NT2/D1 (cell line): ENCODE measurements at regions not wholly inside any gene's neighbourhood (a gene's known extent, or its start where the extent isn't known, plus 50 kb on each side); places are given as distances from the start of the nearest gene placed in this dataset.

Experiments used
- SUZ12 ChIP-seq: IDR thresholded peaks from 2 replicates; pipeline ENCODE4 v1.6.1; 2011; ENCODE audit not compliant: insufficient read length, insufficient read depth; ENCODE audit errors: extremely low read depth
- YY1 ChIP-seq: IDR thresholded peaks from 2 replicates; pipeline ENCODE4 v1.6.1; 2011; ENCODE audit not compliant: insufficient read length, insufficient read depth
- ZNF274 ChIP-seq: IDR thresholded peaks from 2 replicates; pipeline ENCODE4 v1.6.1; 2011; ENCODE audit warnings: mild to moderate bottlenecking, low read depth, low read length

- TF ChIP-seq YY1 (no peak), ZNF274 (no peak), SUZ12 (no peak)
Observed at GRCh38 chr3:197364410-197365071, 66.1 kb upstream of the DLG1 start.
